SK-N-SH treated with all-trans-retinoic acid at 6 μM for 48 hours (cell line): ENCODE measurements at regions not wholly inside any gene's neighbourhood (a gene's known extent, or its start where the extent isn't known, plus 50 kb on each side); places are given as distances from the start of the nearest gene placed in this dataset.

Source experiments
- ATAC-seq: fragments of 200-7000 bp; cut with Tn5 transposase; 3 replicates; pipeline ENCODE4 v1.9.1; 2020; ENCODE audit warnings: mild to moderate bottlenecking, moderate library complexity
- ARNTL ChIP-seq: fragments of 450-650 bp; formaldehyde crosslinking; IDR thresholded peaks from 2 replicates; pipeline ENCODE4 v1.5.0; 2020; ENCODE audit warnings: low read depth, mild to moderate bottlenecking, moderate library complexity, borderline replicate concordance
- BACH2 ChIP-seq: fragments of 250-450 bp; sonication (Bioruptor Pico); IDR thresholded peaks from 2 replicates; pipeline ENCODE4 v1.9.0; 2021; ENCODE audit warnings: mild to moderate bottlenecking, borderline replicate concordance
- CREB5 ChIP-seq: fragments of 250-450 bp; sonication (Bioruptor Pico); IDR thresholded peaks from 2 replicates; pipeline ENCODE4 v1.5.1; 2020; ENCODE audit warnings: low read depth, mild to moderate bottlenecking, moderate library complexity
- CSDC2 ChIP-seq: fragments of 250-450 bp; sonication (Bioruptor Pico); IDR thresholded peaks from 2 replicates; pipeline ENCODE4 v1.5.0; 2020; ENCODE audit warnings: mild to moderate bottlenecking, moderate library complexity
- CSRNP3 ChIP-seq: fragments of 250-450 bp; sonication (Bioruptor Pico); IDR thresholded peaks from 2 replicates; pipeline ENCODE4 v1.5.1; 2021; ENCODE audit warnings: mild to moderate bottlenecking, moderate library complexity
- ESRRG ChIP-seq: fragments of 250-450 bp; sonication (Bioruptor Pico); IDR thresholded peaks from 2 replicates; pipeline ENCODE4 v1.6.1; 2021; ENCODE audit warnings: mild to moderate bottlenecking
- OSR1 ChIP-seq: fragments of 250-450 bp; sonication (Bioruptor Pico); IDR thresholded peaks from 2 replicates; pipeline ENCODE4 v1.8.0; 2022; ENCODE audit warnings: moderate library complexity, mild to moderate bottlenecking, inconsistent platforms
- PATZ1 ChIP-seq: fragments of 250-450 bp; sonication (Bioruptor Pico); IDR thresholded peaks from 2 replicates; pipeline ENCODE4 v1.8.0; 2020; ENCODE audit warnings: mild to moderate bottlenecking, moderate library complexity, borderline replicate concordance
- POU6F1 ChIP-seq: fragments of 250-450 bp; sonication (Bioruptor Pico); IDR thresholded peaks from 2 replicates; pipeline ENCODE4 v1.8.0; 2021; ENCODE audit warnings: low read depth, mild to moderate bottlenecking, moderate library complexity, borderline replicate concordance
- PPARA ChIP-seq: fragments of 250-450 bp; sonication (Bioruptor Pico); IDR thresholded peaks from 2 replicates; pipeline ENCODE4 v1.5.0; 2020; ENCODE audit warnings: mild to moderate bottlenecking, borderline replicate concordance
- RARB ChIP-seq: fragments of 250-450 bp; sonication (Bioruptor Pico); IDR thresholded peaks from 2 replicates; pipeline ENCODE4 v1.8.0; 2021; ENCODE audit warnings: mild to moderate bottlenecking, moderate library complexity
- SNAI2 ChIP-seq: fragments of 250-450 bp; sonication (Bioruptor Pico); IDR thresholded peaks from 2 replicates; pipeline ENCODE4 v1.5.0; 2020; ENCODE audit warnings: mild to moderate bottlenecking, moderate library complexity
- TCF4 ChIP-seq: fragments of 250-450 bp; sonication (Bioruptor Pico); IDR thresholded peaks from 2 replicates; pipeline ENCODE4 v1.8.0; 2021; ENCODE audit warnings: mild to moderate bottlenecking, moderate library complexity, borderline replicate concordance
- TOX ChIP-seq: fragments of 250-450 bp; sonication (Bioruptor Pico); IDR thresholded peaks from 2 replicates; pipeline ENCODE4 v1.8.0; 2021; ENCODE audit warnings: mild to moderate bottlenecking, moderate library complexity, borderline replicate concordance
- TSHZ2 ChIP-seq: fragments of 250-450 bp; sonication (Bioruptor Pico); IDR thresholded peaks from 2 replicates; pipeline ENCODE4 v1.5.0; 2020; ENCODE audit warnings: mild to moderate bottlenecking, moderate library complexity
- ZC3H10 ChIP-seq: fragments of 250-450 bp; sonication (Bioruptor Pico); IDR thresholded peaks from 2 replicates; pipeline ENCODE4 v1.5.1; 2021; ENCODE audit warnings: mild to moderate bottlenecking, moderate library complexity
- ZFP30 ChIP-seq: fragments of 450-650 bp; formaldehyde crosslinking; IDR thresholded peaks from 2 replicates; pipeline ENCODE4 v1.5.0; 2022; ENCODE audit warnings: mild to moderate bottlenecking, moderate library complexity
- ZNF565 ChIP-seq: fragments of 450-650 bp; formaldehyde crosslinking; conservative IDR thresholded peaks from 2 replicates; pipeline ENCODE4 v1.5.0; 2020; ENCODE audit warnings: low read depth, mild to moderate bottlenecking, moderate library complexity
- ZNF70 ChIP-seq: fragments of 450-650 bp; formaldehyde crosslinking; IDR thresholded peaks from 2 replicates; pipeline ENCODE4 v1.5.0; 2020; ENCODE audit warnings: mild to moderate bottlenecking, moderate library complexity
- ZNF8 ChIP-seq: fragments of 450-650 bp; formaldehyde crosslinking; IDR thresholded peaks from 2 replicates; pipeline ENCODE4 v1.5.0; 2020; ENCODE audit warnings: mild to moderate bottlenecking, moderate library complexity

GRCh38 chr14:101402936-101403660 is 158.2 kb upstream of the DIO3 start:
- no peak for ATAC-seq

GRCh38 chr14:101404426-101405170 is 156.7 kb upstream of the DIO3 start:
- ATAC-seq, result no peak
- TF ChIP-seq ARNTL (CRISPR knock-in tag) (no peak), CSDC2 (CRISPR knock-in tag) (no peak), SNAI2 (CRISPR knock-in tag) (no peak), CSRNP3 (CRISPR knock-in tag) (no peak), ZFP30 (CRISPR knock-in tag) (no peak), ZNF70 (no peak), POU6F1 (CRISPR knock-in tag) (no peak), OSR1 (CRISPR knock-in tag) (no peak), TSHZ2 (CRISPR knock-in tag) (no peak), TOX (CRISPR knock-in tag) (no peak), PATZ1 (CRISPR knock-in tag) (no peak), RARB (CRISPR knock-in tag) (no peak), ZNF565 (no peak), ZC3H10 (CRISPR knock-in tag) (no peak), TCF4 (no peak), PPARA (no peak)

More at GRCh38 chr14:101402936-101403660, 158.2 kb upstream of the DIO3 start:
- no peak for TF ChIP-seq ESRRG (CRISPR knock-in tag)
- no peak for TF ChIP-seq TOX (CRISPR knock-in tag)
- TF ChIP-seq TCF4, result no peak
- no peak for TF ChIP-seq BACH2 (CRISPR knock-in tag)
- no peak for TF ChIP-seq OSR1 (CRISPR knock-in tag)
- no peak for TF ChIP-seq POU6F1 (CRISPR knock-in tag)
- TF ChIP-seq CREB5, result no peak
- TF ChIP-seq CSRNP3 (CRISPR knock-in tag), result no peak
- TF ChIP-seq ZNF8 (CRISPR knock-in tag), result no peak
- no peak for TF ChIP-seq ARNTL (CRISPR knock-in tag)
